ENCODE measurements at regions not wholly inside any gene's neighbourhood (a gene's known extent, or its start where the extent isn't known, plus 50 kb on each side); places are given as distances from the start of the nearest gene placed in this dataset.
"Not testable (repeated sequence)": the region's sequence is repeated elsewhere in the genome, so short reads cannot be mapped to it uniquely, and the experiment has no call there.

DNA sequence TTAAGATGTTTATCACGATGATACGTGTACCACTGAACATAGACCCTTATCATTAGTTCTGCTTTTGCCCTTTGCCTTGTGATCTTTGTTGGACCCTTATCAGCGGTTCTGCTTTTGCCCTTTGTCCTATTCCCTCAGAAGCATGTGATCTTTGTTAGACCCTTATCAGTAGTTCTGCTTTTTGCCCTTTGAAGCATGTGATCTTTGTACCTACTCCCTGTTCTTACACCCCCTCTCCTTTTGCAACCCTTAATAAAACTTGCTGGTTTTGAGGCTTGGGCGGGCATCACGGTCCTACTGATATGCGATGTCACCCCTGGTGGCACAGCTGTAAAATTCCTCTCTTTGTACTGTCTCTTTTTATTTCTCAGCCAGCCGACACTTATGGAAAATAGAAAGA, 117.0 kb downstream of the SDHAF3 start:
- DNase-seq: not testable (repeated sequence)

DNA sequence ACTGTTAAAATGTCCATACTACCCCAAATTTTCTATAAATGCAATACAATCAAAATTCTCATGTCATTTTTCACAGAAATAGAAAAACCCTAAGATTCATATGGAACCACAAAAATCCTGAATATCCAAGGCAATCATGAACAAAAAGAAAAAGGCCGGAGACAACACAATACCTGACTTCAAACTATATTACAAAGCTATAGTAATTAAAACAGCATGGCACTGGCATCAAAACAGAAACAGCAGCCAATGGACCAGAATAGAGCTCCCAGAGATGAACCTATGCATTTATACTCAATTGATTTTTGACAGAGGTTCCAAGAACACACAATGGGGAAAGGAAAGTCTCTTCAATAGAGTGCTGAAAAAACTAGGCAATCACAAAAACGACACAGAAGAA, 128.8 kb downstream of the SDHAF3 start:
- no peak for DNase-seq

DNA sequence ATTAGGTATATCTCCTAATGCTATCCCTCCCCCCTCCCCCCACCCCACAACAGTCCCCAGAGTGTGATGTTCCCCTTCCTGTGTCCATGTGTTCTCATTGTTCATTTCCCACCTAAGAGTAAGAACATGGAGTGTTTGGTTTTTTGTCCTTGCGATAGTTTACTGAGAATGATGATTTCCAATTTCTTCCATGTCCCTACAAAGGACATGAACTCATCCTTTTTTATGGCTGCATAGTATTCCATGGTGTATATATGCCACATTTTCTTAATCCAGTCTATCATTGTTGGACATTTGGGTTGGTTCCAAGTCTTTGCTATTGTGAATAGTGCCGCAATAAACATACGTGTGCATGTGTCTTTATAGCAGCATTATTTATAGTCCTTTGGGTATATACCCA, 140.7 kb downstream of the SDHAF3 start:
- DNase-seq: not testable (repeated sequence)

DNA sequence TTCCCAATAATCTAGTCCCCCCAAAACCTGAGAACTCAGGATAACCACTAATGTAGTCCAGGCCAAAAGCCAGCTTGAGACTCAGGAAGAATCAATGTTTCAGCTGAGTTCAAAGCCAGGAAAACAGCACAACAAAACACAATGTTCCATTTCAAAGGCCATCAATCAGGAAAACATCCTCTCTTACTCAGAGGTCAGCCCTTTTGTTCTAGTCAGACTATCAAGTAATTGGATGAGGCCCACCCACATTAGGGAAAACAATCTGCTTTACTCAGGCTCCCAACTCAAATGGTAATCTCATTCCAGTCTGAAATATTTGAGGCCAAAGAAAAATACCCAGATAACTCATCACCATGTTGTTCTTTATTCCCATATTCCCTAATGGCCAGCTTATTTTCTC, 152.2 kb downstream of the SDHAF3 start:
- DNase-seq: no peak

DNA sequence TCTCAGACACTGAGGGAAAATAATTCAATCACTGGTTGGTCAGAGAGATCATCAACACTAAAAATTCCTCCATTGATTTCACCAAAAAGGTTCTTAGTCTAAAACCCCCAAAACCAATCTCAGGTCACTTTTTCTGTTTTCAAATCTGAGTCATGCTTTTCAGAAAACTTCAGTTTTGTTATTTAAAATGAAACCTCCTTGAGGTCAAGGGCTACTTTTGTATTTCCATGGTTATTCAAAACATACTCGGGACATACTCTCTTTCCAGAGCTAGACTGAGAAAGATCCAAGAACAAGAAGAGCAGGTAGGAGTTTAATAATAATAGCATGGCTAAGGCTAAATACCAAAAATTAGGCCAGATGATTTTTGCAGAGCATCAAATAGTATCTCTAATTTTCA, 152.8 kb downstream of the SDHAF3 start:
- no peak for DNase-seq

DNA sequence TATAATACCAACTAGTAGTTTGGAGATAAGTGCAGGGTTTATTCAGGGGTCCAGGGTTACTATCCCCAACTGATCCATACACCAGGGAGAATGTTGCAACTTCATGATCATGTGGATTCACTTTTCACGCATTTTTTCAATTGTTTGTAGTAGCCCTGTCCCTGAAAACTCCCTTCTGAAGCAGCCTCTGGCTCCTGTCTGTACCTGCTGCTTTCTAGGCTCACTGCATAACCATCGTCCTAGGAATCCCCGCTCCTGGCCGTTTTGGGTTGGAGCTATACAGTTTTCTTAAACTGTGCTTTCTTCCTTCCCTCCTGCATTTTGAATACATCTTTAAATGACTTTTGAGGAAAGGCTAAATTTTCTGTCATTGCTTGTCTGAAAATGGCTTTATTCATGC, 154.1 kb downstream of the SDHAF3 start:
- no peak for DNase-seq

DNA sequence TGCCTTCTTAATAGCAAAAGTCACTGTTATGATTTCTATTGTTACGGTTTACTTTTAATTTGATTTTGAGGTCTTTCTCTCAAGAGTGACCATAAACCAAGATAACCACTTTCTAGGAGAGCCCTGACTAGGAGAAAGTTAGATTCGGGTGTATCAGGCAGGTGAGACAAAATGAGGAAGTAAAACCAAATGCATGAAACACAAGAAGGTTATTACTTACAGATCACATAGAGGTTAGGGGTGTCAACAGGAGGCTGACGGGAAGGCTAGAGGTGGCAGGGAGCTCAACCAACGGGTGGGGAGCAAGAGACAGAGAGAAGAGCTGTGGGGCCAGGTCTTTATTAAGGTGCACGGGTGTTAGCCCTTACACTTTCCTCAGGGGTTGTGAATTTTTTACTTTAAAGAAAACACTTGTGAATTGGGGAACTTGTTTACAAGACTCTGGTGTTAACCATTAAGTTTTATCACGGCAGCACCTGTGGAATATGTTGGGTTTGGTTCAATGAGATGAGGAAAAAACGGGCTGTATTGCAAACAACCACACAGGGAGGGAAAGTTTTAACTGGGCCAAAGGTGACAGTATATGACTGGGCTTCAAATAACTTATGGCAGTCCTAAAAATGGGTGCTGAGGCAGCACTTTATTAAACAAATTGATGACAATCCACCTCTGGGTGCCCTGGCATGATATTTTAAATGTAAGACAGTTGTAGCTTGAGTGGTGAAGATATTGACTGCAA, 154.9 kb downstream of the SDHAF3 start:
- DNase-seq: no peak

DNA sequence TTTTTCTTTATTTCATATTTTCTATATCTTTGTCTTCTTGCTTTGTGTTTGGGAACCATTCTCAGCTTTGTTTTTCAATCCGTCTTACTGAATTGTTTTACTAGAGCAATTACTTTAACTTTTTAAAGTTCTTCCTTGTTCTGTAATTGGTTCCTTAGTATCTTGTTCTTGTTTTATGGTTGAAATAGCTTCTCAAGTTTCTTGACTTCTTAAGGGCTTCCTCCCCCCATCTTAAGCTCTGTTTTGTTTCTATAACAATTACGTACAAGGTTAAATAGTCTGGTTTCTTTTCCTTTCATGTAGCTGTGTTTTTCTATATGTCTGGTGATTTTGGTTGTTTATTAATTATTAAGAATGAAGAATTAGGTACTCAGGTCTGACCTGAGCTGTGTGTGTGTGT, 158.0 kb downstream of the SDHAF3 start:
- no peak for DNase-seq

DNA sequence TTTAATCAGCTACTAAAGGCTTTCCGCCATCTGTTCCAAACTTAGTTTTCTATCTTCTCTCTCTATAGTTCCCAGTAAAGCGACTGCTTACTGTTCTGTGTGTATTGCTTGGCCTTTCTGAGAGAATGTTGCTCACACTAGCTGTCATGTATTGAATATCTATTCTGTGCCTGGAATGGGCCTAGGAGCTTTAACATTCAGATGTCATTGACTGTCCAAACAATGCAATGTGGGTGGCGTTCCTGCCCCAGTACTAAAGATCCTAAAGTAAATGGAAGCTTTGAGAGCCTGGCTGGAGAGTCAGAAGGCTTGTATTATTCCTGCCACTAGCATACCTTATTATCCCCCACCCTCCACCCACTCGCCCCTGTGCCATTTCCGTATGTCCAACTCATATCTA, 163.5 kb downstream of the SDHAF3 start:
- DNase-seq: no peak

DNA sequence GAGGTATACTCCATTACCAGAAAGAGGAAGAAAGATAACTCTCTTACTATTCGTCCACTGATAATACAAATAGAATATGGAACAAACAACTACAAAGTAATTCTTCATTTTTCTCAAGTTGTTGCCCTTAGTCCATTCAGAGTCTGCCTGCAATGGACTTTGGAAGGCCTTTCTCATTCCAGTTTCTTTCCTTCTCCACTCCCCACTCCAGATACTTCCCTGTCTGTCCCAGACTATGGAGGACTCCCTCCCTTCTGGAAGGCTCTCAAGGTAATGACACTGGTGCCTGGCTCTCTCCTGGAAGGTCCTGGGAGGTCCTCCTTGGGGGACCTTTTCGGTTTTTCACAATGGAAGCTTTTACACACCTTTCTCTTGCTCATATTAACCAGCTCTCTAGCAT, 167.8 kb downstream of the SDHAF3 start:
- no peak for DNase-seq

DNA sequence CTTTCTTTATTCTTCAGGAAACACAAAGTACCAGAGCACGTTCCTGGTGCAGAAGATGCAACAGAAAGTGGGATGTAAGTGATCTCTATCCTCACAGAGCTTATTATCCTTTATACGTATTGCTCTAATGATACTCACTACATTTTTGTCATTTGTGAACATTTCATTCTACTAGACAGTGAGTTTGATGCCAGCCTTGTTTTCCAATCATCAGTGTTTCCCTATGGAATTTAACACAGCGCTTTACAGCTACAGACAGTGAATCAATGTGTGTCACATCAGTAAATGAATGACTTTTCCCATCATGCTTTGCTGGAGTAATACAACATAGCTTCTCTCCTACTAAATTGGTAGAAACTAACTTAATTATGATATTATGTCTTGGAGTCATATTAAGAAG, 175.5 kb downstream of the SDHAF3 start:
- DNase-seq: no peak

DNA sequence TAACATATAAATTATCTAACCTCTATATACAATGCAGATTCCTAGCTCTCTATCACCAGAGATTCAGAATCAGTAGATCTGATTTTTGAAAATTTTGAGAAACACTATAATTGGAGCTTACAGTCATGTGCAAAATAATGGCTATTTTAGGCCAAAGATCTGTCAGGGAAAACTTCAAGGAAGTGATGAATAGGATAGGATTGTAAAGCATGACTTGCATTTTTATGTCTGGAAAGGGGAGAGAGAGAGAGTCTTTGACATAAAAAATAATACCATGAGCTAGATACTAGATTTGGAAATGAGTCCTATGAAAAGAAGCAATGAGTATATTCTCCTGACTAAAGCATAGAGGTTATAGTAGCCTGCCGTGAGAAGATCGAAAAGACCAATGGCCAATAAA, 181.1 kb downstream of the SDHAF3 start:
- no peak for DNase-seq

DNA sequence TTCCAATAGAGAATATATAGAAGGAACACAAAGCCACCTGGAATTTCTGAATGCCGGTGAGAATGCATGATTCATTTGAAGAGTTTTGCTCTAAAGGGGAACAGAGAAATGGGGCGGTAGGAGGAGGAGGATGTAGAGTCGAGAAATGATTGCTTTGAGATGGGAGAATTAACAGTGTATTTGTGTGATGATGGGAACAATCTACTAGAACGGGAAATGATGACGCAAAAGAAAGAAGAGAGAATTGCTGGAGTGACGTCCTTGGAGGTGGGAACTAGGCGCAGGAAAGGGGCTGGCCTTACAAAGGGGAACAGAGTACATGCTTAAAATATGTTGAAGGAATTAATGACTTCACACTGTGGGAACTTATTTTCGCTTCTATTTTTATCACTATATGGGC, 188.1 kb downstream of the SDHAF3 start:
- DNase-seq: no peak

DNA sequence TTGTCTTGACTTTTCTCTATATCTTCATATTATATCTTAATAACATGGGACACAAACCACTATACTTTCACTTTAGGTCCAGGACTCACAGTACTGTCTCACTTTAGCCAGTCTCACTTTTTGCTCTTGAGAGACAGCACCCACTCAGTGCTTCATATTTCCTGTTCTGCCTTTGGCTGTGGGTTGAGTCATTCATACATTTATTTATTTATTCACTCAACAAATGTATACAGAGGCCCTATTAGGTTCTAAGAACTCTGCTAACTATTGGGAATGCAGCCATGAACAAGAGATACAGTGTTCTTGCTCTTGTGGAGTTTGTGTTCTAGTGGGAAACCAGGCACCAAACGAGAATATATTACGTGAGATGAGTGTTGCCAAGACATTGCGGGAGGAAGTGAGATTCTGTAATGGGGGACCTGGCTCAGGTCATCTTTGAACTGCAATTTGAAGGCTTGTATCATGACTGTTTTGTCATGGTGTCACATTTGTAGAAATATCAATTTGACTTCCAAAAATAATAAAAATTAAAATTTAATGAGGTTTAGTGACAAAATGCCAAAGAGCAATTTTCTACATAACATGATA, 190.1 kb downstream of the SDHAF3 start:
- no peak for DNase-seq

DNA sequence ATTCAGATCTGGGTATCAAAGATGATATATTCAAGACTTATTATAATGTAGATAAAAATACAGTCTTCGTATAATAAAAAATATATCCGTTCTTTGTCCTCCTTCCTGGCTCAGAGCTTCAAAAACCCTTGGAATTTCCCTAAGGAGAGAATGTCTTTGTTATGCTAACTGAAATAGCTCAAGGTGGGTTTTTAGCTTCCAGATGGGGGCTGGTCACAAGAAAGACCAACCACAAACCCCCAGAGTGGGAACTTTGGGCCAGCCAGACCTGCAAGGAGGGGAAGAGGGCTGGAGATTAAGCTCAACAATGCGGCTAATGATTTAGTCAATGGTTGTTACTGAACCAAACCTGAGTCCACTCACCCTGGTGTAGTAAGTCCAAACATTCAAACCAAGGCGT, 196.4 kb downstream of the SDHAF3 start:
- no peak for DNase-seq

DNA sequence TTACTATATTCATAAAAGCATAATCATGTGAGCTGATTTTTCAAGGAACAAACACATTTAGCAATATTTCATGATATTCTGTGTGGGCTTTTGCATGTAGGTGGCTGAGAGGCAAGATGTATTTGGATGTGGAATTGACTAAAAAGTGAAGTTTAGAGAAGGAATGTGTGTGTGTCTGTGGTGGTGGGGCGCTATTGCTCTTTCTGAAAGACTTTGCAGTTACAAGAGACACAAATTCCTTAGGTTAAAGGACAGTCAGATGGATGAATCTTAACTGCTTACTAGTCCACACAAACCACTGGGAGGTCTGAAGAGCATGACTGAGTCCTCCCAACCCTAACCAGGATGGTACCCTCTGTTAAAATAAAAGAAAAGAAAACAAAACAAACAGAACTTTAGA, 200.1 kb downstream of the SDHAF3 start:
- DNase-seq: no peak

DNA sequence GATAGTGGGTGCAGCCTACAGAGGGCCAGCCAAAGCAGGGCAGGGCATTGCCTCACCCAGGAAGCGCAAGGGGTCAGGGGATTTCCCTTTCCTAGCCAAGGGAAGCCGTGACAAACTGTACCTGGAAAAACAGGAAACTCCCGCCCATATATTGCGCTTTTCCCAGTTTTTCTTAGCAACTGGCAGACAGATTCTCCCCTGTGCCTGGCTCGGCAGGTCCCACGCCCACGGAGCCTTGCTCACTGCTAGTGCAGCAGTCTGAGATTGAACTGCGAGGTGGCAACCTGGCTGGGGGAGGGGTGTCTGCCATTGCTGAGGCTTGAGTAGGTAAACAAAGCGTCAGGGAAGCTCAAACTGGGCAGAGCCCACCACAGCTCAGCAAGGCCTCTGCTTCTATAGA, 212.4 kb downstream of the SDHAF3 start:
- DNase-seq: not testable (repeated sequence)

DNA sequence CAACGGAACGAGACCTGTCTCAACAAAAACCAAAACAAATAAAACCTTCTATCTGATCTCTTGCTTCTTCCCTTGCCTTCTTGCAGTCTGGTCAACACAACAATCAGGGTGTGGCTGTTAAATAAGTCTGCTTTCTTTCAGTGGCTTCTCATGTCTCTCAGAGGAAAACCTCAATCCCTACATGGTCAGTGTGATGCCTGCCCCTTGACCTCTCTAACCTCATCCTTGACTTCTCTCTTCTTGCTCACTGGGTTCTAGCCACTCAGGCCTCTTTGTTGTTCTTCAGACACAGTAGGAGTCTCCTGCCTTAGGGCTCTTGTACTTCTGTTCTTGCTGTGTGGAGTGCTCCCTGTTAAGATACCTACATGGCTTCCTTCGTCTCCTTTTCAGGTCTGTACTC, 220.4 kb downstream of the SDHAF3 start:
- no peak for DNase-seq

DNA sequence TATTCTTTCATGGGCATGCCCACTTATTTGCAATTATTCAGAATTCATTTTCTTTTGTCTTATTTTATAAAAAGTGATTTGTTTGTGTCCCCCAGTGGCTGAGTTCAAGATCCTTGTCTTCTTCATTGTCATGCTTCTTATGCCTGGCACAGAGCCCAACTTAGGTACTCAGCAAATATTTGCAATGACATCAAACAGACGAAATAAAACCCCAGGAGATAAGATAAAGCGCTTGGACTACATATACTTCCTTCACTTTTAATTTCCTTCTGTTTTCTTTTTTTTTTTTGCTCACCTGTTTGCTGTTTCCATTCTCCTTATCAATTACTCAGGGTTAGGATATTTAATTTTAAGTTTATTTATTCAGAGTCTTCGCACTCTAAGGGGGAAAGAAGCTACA, 225.0 kb downstream of the SDHAF3 start:
- no peak for DNase-seq

DNA sequence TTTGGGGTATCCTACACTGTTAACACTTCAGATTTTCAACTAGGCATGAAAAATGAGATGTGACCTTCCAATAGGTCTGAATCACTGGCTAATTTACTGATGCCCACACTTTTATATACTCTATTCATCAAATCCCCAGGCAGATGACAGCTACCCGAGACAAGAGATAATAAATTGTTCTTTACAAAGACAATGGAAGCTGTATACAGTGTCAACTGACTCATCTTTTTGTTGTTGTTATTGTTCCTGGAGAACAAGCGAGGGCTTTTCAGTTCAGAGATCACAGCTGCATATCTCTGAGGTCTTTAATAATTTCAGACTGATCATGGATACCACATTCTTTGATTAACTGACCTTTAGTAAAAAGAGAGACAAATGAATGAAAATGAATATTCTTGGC, 228.9 kb downstream of the SDHAF3 start:
- no peak for DNase-seq

DNA sequence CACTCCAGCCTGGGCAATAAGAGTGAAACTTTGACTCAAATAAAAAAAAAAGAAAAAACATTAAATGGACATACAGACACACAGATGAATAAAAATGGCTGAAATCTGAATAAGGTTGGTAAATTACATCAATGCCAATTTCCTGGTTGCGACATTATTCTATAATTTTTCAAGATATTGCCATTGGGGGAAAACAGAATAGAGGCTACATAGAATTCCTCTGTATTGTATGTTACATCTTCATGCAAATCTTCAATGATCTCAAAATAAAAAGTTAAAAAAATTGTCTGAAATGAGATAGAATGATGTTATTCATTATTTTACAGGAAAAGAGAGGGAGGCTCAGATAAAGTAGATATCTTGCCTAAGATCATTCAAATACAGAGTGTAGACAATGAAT, 234.0 kb downstream of the SDHAF3 start:
- DNase-seq: no peak

DNA sequence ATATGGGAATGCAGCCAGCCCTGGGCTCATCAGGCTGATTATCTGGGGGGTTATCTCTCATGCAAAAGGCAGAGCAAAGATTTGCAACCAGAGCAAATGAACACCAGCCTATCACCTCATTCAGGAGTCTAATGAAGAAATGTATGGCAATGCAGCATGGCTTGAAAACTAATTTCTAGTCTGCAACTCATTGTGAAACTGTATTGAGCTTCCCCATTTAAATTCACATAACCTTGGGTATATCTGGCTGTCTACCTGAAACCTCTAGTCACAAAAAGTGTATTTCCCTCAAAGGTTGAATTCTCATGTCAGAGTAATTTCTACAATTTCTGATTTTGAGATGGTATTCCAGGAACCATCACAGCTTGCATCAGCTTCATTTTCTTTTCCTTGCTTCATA, 240.0 kb downstream of the SDHAF3 start:
- DNase-seq: no peak

DNA sequence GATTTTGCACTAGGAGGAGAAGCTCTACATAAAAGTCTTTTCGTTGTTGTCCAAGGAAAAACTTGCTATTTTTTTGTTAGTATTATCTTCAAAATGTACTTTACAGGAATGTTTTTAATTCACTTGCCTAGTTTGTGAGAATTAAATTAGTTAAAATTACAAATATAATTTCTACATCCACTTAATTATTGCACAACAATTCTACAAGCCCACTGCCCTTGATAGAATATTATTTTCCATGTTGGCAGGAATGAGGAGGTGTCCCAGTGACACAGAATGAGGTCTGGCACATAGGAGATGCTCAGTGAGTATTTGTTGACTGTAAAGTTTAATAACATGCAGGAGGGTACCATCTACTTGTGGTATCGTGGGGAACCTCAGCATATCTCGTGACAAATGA, 255.4 kb downstream of the SDHAF3 start:
- no peak for DNase-seq

DNA sequence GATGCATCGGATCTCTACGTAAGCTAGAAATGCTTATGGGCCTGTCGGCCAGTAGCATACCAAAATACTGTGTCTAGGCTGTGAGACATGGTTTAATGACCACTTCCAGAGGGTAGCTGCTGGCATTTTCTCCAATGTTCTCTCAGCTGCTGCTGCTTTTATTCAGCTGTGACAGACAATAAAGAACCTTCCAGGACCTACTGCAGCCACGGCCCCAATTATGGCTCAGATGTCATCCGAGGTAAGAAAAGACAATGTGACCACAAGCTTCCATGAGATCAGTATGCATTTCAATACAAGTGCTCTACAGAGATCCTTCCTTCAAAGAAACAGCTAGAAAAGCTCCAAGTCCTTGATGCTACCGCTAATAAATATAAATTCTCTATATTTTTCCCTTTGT, 256.2 kb downstream of the SDHAF3 start:
- DNase-seq: no peak

DNA sequence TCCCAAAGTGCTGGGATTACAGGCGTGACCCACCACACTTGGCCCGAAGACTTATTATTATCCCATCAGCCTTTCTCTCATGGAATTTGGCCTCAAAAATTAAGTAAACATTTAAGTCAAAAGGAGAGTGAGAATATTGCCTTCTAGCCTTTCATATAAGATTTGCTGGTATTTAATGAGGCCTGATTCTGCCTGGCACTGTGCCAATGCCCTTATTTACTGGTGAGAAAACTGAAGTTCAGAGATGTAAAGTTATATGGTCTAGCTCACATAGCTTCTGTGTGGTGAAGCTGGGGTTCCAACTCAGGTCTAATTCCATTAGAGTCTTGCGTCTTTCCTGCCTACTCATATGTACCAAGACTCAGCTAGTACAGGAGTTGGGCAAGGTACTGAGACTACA, 260.2 kb downstream of the SDHAF3 start:
- DNase-seq: no peak

Data from skin of body (tissue), 1 donor.